IPS-18c (cell line): ENCODE measurements at regions not wholly inside any gene's neighbourhood (a gene's known extent, or its start where the extent isn't known, plus 50 kb on each side); places are given as distances from the start of the nearest gene placed in this dataset.

ENCODE experiments used
- H3K4me3 ChIP-seq: 2 replicates; pipeline ENCODE4 v1.7.0; 2013; ENCODE audit warnings: low read depth, mild to moderate bottlenecking, low read length, moderate library complexity; ENCODE audit not compliant: insufficient read depth
- H3K9me3 ChIP-seq: one replicate; pipeline ENCODE4 v1.6.1; 2013; ENCODE audit warnings: mild to moderate bottlenecking, low read length, moderate library complexity; ENCODE audit not compliant: control insufficient read depth, insufficient read depth

GRCh38 chr3:96072226-96072625 lies 742.2 kb upstream of the EPHA6 start:
- H3K9me3 ChIP-seq: no peaks in the 10 kb centered on the region

GRCh38 chr3:96083610-96084009 lies 730.8 kb upstream of the EPHA6 start:
- no peak overlapping the region for H3K4me3 ChIP-seq
- no peaks in the 10 kb centered on the region for H3K9me3 ChIP-seq

More at GRCh38 chr3:96072226-96072625, 742.2 kb upstream of the EPHA6 start:
- no peak overlapping the region for H3K4me3 ChIP-seq

- H3K9me3 ChIP-seq: no peaks in the 10 kb centered on the region
- no peak overlapping the region for H3K4me3 ChIP-seq
Measured at GRCh38 chr3:96086018-96086417, 728.4 kb upstream of the EPHA6 start.

GRCh38 chr3:96101006-96101560 lies 713.3 kb upstream of the EPHA6 start:
- Histone ChIP-seq H3K4me3 (no peak overlapping the region), H3K9me3 (no peaks in the 10 kb centered on the region)

DNA sequence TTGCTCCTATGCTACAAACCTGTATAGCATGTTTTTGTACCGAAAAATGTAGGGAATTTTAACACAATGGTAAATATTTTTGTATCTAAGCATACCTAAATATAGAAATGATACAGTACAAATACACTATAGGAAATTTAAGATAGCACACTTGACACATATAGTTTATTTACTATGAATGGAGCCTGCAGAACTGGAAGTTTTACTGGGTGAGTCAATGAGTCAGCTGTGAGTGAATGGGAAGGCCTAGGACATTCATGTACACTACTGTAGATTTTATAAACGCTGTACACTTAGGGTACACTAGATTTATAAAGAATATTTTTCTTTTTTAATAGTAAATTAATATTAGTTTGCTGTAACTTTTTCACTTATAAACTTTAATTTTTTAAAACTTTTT lies 707.7 kb upstream of the EPHA6 start:
- H3K4me3 ChIP-seq: no peak overlapping the region
- no peaks in the 10 kb centered on the region for H3K9me3 ChIP-seq
